Lower leg skin (tissue), 4 donors: ENCODE measurements at regions not wholly inside any gene's neighbourhood (a gene's known extent, or its start where the extent isn't known, plus 50 kb on each side); places are given as distances from the start of the nearest gene placed in this dataset.

ENCODE experiments used
- DNase-seq, 2 donors: peaks; one replicate each; pipeline ENCODE4 v3.0.0-alpha.2; 2019; ENCODE audit warnings: low spot score in 2 of 2
- H3K4me3 ChIP-seq: fragments of 200-600 bp; sonication (generic); 2 replicates; pipeline ENCODE4 v1.5.1; 2017; ENCODE audit warnings: mild to moderate bottlenecking, low read depth; ENCODE audit not compliant: poor library complexity, severe bottlenecking
- POLR2A ChIP-seq, 2 donors: fragments of 450-650 bp; IDR thresholded peaks; one replicate each; pipeline ENCODE4 v1.6.1; 2016 to 2017; ENCODE audit warnings: antibody characterized with exemption in 2 of 2, mild to moderate bottlenecking in 1 of 2, moderate library complexity in 1 of 2
- WGBS, 2 donors: methylation state at CpG; one replicate each; pipeline ENCODE4 v1.1.5; 2018; 5-methylcytosine and 5-hydroxymethylcytosine counted together
- intact Hi-C: fragments of 100-400 bp; cut with DNase I; formaldehyde crosslinking; loops from one replicate; pipeline ENCODE4 v1.15.0; 2023; ENCODE audit warnings: low total_unique reads
- TF ChIP-seq, protein P1 (sequence below), 3 donors: fragments of 450-650 bp; IDR thresholded peaks; one replicate each; pipeline ENCODE4 v1.5.1; 2016; ENCODE audit warnings: antibody characterized with exemption in 3 of 3, mild to moderate bottlenecking in 3 of 3, moderate library complexity in 2 of 3

DNA sequence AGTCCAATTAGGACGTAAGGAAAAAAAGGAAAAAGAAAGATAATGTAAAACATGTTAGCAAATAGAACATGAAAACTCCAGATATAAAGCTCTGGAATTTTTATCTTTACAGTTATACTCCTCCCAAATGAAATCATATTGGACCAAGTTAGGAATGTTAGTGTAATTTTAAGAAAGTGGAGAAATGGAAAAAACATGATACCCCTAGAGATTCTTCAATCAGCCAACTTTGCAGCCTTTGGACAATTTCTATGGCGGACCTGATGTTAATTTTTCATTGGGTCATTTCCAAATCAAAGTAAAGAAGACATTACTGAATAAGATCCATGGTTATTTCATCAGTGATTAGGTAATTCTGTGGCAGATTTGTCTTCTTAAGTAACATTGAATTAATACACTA, 748.7 kb downstream of the RFPL4B start:
- 74 to 75% methylated on average over 2 of the region's 2 CpGs for WGBS, 2 donors
- no peak for DNase-seq

DNA sequence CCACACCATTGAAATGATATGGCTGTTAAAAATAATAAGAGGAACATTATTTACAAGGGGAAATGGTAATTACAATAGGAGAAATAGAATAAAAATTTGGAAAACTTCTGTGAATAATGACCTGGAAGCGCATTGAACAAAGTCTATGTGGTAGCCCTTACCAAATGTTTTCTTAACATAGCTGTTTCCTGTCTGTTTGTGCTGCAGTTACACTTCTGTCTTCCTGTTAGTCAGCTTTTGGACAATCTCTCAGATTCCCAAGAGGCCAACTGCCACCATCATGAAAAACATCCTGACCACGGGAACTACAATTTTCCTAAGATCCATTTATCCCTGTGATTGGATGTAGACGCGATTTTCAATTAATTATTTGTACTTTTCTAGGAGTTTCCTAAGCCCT, 754.4 kb upstream of the MARCKS start:
- 67 to 69% methylated on average over 4 of the region's 4 CpGs for WGBS, 2 donors
- no peak overlapping the region for H3K4me3 ChIP-seq
- intact Hi-C loops: no loop called here
- TF ChIP-seq, protein P1, sequence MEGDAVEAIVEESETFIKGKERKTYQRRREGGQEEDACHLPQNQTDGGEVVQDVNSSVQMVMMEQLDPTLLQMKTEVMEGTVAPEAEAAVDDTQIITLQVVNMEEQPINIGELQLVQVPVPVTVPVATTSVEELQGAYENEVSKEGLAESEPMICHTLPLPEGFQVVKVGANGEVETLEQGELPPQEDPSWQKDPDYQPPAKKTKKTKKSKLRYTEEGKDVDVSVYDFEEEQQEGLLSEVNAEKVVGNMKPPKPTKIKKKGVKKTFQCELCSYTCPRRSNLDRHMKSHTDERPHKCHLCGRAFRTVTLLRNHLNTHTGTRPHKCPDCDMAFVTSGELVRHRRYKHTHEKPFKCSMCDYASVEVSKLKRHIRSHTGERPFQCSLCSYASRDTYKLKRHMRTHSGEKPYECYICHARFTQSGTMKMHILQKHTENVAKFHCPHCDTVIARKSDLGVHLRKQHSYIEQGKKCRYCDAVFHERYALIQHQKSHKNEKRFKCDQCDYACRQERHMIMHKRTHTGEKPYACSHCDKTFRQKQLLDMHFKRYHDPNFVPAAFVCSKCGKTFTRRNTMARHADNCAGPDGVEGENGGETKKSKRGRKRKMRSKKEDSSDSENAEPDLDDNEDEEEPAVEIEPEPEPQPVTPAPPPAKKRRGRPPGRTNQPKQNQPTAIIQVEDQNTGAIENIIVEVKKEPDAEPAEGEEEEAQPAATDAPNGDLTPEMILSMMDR (IDR thresholded peaks at IDR 0.05): no peak
- no peak for TF ChIP-seq POLR2A (IDR thresholded peaks at IDR 0.05)
- no peak for DNase-seq

More for the DNA sequence above, 748.7 kb downstream of the RFPL4B start:
- intact Hi-C loops: no loop called here
- no peak for TF ChIP-seq POLR2A (IDR thresholded peaks at IDR 0.05)
- TF ChIP-seq, protein P1 (IDR thresholded peaks at IDR 0.05): no peak
- H3K4me3 ChIP-seq: no peak overlapping the region

DNA sequence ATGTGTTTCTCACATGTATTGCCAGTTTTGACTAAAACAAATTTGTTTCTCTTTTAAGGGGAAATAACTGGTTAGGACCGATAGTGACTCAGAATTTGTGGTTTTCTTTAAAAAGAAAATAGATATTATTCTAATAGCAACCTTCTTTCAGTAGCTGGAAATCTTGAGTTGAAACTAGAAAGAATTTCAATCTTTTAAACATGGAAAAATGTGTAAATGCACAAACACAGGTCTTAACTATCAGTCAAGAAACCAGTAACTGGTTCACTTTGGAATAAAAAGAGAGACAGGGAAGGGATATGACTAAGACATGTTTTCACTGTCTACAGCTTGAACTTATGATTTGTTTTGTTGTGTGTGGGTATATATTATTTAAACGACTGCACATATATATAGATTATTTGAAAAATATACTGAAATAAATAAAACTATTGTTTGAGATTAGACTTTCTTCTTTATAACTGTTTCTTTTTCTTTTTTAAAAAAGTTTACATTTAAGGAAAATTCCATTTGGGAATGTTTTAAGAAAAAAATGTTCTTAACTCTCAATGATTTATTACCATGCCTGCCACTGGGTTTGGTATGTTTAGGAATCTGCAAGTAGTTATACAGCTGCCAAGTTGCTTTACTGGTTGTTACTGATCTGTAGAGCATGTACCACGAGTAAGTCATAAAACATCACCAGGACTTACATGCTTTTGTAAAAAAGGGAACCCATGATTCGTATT, 753.3 kb upstream of the MARCKS start:
- 26 to 36% methylated on average over 4 of the region's 4 CpGs for WGBS, 2 donors
- intact Hi-C loops: no loop called here
- TF ChIP-seq POLR2A (IDR thresholded peaks at IDR 0.05): no peak
- TF ChIP-seq, protein P1 (IDR thresholded peaks at IDR 0.05): no peak
- no peak for DNase-seq
- no peak overlapping the region for H3K4me3 ChIP-seq

DNA sequence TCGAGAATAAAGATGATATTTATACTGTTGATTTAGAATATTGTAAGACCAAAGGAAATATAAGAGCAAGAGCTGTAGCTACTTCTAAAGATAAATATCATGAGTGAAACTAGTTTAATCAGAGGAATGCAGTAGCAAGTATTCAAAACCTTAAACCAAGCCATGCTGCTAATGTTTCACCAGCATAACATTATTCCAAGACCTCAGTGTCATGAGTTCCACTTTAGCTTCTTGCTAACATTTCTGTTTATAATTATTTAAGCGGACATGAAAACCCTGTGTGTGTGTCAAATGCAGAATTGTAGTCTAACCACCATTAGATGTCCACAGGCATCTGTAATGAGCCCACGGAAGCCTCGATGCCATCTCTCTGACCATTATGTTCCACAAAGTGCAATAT, 752.6 kb upstream of the MARCKS start:
- 60 to 75% methylated on average over 4 of the region's 4 CpGs for WGBS, 2 donors
- intact Hi-C loops: no loop called here

DNA sequence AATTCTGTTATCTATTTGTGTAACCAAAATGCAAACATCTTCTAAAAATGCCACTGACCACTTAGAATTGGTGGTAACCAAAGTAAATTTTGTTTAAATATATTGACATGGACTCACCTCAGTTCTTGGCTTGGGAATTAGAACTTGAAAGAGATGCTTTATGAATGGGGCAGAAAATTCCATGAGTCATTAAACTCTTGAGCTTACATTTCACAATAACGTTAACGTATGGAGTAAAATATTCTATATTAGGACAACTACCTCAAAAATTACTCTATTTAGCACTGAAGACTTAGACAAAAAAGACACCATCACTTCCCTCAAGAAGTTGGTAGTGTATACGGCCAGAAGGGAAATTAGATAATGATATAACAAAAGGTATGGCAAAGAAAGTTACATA, 752.2 kb upstream of the MARCKS start:
- H3K4me3 ChIP-seq: no peak overlapping the region
- DNase-seq: no peak
- WGBS, 2 donors: 83 to 84% methylated on average over 3 of the region's 3 CpGs
- TF ChIP-seq, protein P1 (IDR thresholded peaks at IDR 0.05): no peak
- no peak for TF ChIP-seq POLR2A (IDR thresholded peaks at IDR 0.05)
- intact Hi-C loops: no loop called here

More for the DNA sequence above, 752.6 kb upstream of the MARCKS start:
- no peak overlapping the region for H3K4me3 ChIP-seq
- TF ChIP-seq, protein P1 (IDR thresholded peaks at IDR 0.05): no peak
- DNase-seq: no peak

DNA sequence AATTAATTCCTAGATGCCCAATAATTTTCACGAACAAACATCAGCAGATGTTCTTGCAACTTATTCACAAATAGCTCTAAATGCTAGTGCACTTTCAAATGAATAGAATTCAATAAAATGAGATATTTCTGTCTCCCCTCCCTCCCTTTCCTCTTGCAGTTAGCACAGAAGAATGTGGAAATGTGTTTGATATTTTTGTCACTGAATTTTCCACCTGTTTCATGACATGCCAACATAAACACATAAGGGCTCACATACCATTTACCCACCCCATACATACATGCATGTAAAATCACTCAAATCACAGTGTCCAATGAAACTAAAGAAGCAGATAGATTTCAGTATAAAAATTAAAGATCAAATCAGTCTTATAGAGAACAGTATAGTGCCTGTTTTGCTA, 746.9 kb upstream of the MARCKS start:
- intact Hi-C loops: no loop called here
- H3K4me3 ChIP-seq: no peak overlapping the region
- TF ChIP-seq, protein P1 (IDR thresholded peaks at IDR 0.05): no peak
- TF ChIP-seq POLR2A (IDR thresholded peaks at IDR 0.05): no peak
- 83 to 87% methylated on average over 1 of the region's 1 CpG for WGBS, 2 donors
- DNase-seq: no peak
